OCI-LY7 (cell line): ENCODE measurements at regions not wholly inside any gene's neighbourhood (a gene's known extent, or its start where the extent isn't known, plus 50 kb on each side); places are given as distances from the start of the nearest gene placed in this dataset.

Experiments
- BruUV-seq: library from RNA; stranded (reverse); fragments of 400-500 nt; replicated peaks from 2 replicates; lab custom pipeline; 2021; lab: Mats Ljungman, UMichigan
- CTCF ChIA-PET: fragments of 300-600 bp; sonication (Branson Sonifier 250); formaldehyde crosslinking; loops from one replicate; lab custom pipeline; 2022; ENCODE audit warnings: antibody characterized with exemption; ENCODE audit not compliant: unreplicated experiment; lab: Charles Lee
- POLR2A ChIA-PET: fragments of 300-600 bp; sonication (Branson Sonifier 250); formaldehyde crosslinking; loops from one replicate; lab custom pipeline; 2022; ENCODE audit warnings: antibody characterized with exemption; lab: Charles Lee
- DNase-seq: peaks from one replicate; pipeline ENCODE4 v3.0.0-alpha.2; 2015; ENCODE audit warnings: low spot score
- H2AFZ ChIP-seq: fragments of 200-600 bp; sonication (generic), shearing (Covaris generic); 2 replicates; pipeline ENCODE4 v1.6.1; 2014; ENCODE audit warnings: mild to moderate bottlenecking, antibody characterized with exemption, low read length, moderate library complexity
- H3K27ac ChIP-seq: fragments of 200-600 bp; sonication (generic); 2 replicates; pipeline ENCODE4 v1.5.1; 2014; ENCODE audit warnings: mixed run types, low read depth, mild to moderate bottlenecking, moderate library complexity, low read length, inconsistent platforms; ENCODE audit not compliant: poor library complexity, severe bottlenecking
- H3K36me3 ChIP-seq: fragments of 200-600 bp; sonication (generic); 2 replicates; pipeline ENCODE4 v1.6.1; 2014; ENCODE audit warnings: mild to moderate bottlenecking, antibody characterized with exemption, low read length, moderate library complexity, mixed read lengths; ENCODE audit not compliant: insufficient read depth
- H3K4me1 ChIP-seq: fragments of 200-600 bp; sonication (generic); 2 replicates; pipeline ENCODE4 v1.5.1; 2014; ENCODE audit warnings: mild to moderate bottlenecking, low read length; ENCODE audit not compliant: insufficient read depth, poor library complexity, severe bottlenecking
- H3K4me2 ChIP-seq: fragments of 200-600 bp; sonication (generic); 2 replicates; pipeline ENCODE4 v1.6.1; 2014; ENCODE audit warnings: mild to moderate bottlenecking, low read length
- H3K4me3 ChIP-seq: fragments of 200-600 bp; sonication (generic); 2 replicates; pipeline ENCODE4 v1.5.1; 2014; ENCODE audit warnings: mild to moderate bottlenecking, low read depth, low read length; ENCODE audit not compliant: poor library complexity, severe bottlenecking
- H3K79me2 ChIP-seq: fragments of 200-600 bp; sonication (generic); 2 replicates; pipeline ENCODE4 v1.6.1; 2016; ENCODE audit warnings: low read depth, mild to moderate bottlenecking, low read length, moderate library complexity, mixed read lengths; ENCODE audit not compliant: insufficient read depth
- H3K9me2 ChIP-seq: fragments of 200-600 bp; sonication (generic); 2 replicates; pipeline ENCODE4 v1.6.1; 2016; ENCODE audit warnings: mild to moderate bottlenecking, low read length, mixed read lengths; ENCODE audit not compliant: insufficient read depth
- H3K9me3 ChIP-seq: fragments of 200-600 bp; sonication (generic); 2 replicates; pipeline ENCODE4 v1.6.1; 2014; ENCODE audit warnings: mild to moderate bottlenecking, mixed run types, low read length, mixed read lengths
- H4K20me1 ChIP-seq: fragments of 200-600 bp; sonication (generic); 2 replicates; pipeline ENCODE4 v1.6.1; 2014; ENCODE audit warnings: mild to moderate bottlenecking, antibody characterized with exemption, low read length, moderate library complexity, mixed read lengths; ENCODE audit not compliant: insufficient read depth
- CTCF ChIP-seq: fragments of 200-600 bp; sonication (generic); conservative IDR thresholded peaks from 2 replicates; pipeline ENCODE4 v1.5.1; 2014; ENCODE audit warnings: mild to moderate bottlenecking, antibody characterized with exemption, low read length, moderate library complexity, mixed read lengths
- EZH2phosphoT487 ChIP-seq: fragments of 200-600 bp; sonication (generic); IDR thresholded peaks from 2 replicates; pipeline ENCODE4 v1.6.1; 2018; ENCODE audit warnings: low read depth, borderline replicate concordance, mild to moderate bottlenecking, mixed run types, antibody characterized with exemption, low read length, moderate library complexity, mixed read lengths
- intact Hi-C: fragments of 100-400 bp; cut with micrococcal nuclease; formaldehyde crosslinking; loops from one replicate; pipeline ENCODE4 v1.10.0; 2022; ENCODE audit not compliant: unreplicated experiment

GRCh38 chr22:49307481-49307830 lies 520.2 kb downstream of the BRD1 start:
- ChIA-PET CTCF (interaction anchor here (0.6 kb wide), 1 partner anchor 284 kb away, joined by 7 read pairs; no protein-coding TSS in a partner anchor), POLR2A (no interaction called here)
- Histone ChIP-seq H3K27ac (peak overlapping the region; percentile 26), H4K20me1 (no peaks in the 10 kb centered on the region), H3K4me3 (no peak overlapping the region), H3K36me3 (no peaks in the 10 kb centered on the region), H3K4me2 (peak overlapping the region; percentile 26; the same call in 1 of the 2 replicates), H2AFZ (no peak overlapping the region), H3K9me2 (no peaks in the 10 kb centered on the region), H3K79me2 (no peaks in the 10 kb centered on the region), H3K9me3 (no peaks in the 10 kb centered on the region), H3K4me1 (peaks cover 31% of the 10 kb centered on the region)
- no TSS peak for BruUV-seq
- peak; percentile 29 for DNase-seq
- intact Hi-C loops: loop anchor here (10.0 kb wide), 1 partner anchor 417 kb away; no protein-coding TSS in a partner anchor
- no peak for TF ChIP-seq CTCF
- no peak for TF ChIP-seq EZH2phosphoT487

DNA sequence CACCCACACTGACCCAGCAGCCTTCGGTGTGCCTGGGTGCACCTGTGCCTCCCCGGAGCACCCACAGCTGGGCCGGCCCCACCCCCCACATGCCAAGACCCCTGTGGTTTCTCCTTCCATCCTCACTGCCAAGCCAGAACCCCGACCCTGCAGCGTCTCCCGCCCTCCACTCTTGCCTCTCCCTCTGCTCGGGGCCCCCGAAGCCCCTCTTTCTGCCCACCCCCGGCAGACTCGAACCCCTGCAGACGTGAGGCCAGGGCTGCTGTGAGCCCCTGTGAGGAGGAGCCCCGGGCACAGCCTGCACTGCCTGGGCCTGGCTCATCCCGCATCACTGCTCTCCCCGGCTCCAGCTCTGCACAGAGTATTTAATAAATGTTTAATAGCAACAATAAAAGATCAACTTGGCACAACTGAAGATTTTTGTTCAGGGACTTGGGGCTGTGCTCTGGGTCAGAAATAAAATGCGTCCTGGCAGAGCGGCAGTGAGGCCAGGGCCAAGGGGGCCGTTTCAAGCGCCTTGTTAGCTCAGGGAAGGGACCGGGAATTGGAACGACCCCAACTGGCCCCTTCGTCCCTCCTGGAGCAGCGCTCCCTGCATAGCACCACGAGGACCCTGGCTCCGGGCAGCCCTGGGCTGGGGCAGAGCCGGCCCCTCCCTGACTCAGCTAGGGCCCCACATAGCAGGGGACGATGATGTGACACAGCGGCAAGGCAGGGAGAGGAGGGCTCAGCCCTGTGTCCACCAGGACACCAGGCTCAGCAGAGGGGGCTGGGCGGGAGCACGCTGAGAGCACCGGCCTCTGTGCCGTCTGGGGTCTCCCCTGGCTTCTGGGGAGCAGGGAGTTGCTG lies 520.8 kb downstream of the BRD1 start:
- peaks cover 31% of the 10 kb centered on the region for H3K4me1 ChIP-seq
- intact Hi-C loops: loop anchor here (10.0 kb wide), 1 partner anchor 418 kb away; no protein-coding TSS in a partner anchor
- ChIA-PET POLR2A (no interaction called here), CTCF (no interaction called here)
- peak overlapping the region; percentile 26 for H3K27ac ChIP-seq
- no TSS peak for BruUV-seq
- no peaks in the 10 kb centered on the region for H3K9me2 ChIP-seq
- H3K79me2 ChIP-seq: no peaks in the 10 kb centered on the region
- no peaks in the 10 kb centered on the region for H3K36me3 ChIP-seq
- H3K4me3 ChIP-seq: no peak overlapping the region
- H3K9me3 ChIP-seq: no peaks in the 10 kb centered on the region
- TF ChIP-seq EZH2phosphoT487 (no peak), CTCF (no peak)
- no peaks in the 10 kb centered on the region for H4K20me1 ChIP-seq
- no peak for DNase-seq
- H3K4me2 ChIP-seq: peak overlapping the region; percentile 26; the same call in 1 of the 2 replicates
- no peak overlapping the region for H2AFZ ChIP-seq
